ENCODE measurements at regions not wholly inside any gene's neighbourhood (a gene's known extent, or its start where the extent isn't known, plus 50 kb on each side); places are given as distances from the start of the nearest gene placed in this dataset.

DNA sequence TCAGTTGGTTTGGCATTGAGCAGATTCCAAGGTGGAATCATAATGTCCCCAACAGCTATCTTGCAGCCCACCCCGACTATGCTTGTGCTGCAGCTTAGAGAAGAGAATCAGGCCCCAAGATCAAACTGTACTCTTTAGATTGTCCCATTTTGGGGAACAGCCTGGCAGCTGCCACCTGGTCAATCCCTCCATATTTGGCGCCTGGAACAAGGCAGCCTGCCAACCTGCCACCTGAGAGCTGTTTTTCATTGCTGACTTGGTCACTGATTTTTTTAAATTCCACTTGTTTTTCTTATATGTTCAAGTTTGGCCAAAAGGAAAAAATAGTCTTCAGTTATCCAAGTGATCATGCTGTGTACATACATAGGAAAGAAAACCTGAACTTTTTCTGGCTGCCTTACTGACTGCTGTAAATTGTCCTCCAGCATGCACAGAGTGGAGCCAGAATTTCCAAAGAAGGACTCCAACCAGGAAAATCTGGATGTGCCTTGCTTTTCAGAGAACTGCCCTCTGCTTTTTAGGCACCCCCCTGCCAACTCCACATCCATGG lies 504.2 kb downstream of the ENC1 start:
- TF ChIP-seq EZH2 (IDR thresholded peaks at IDR 0.05; ENCODE audit: borderline replicate concordance, low read depth, low read length, severe bottlenecking), result no peak
- TF ChIP-seq, protein P1, sequence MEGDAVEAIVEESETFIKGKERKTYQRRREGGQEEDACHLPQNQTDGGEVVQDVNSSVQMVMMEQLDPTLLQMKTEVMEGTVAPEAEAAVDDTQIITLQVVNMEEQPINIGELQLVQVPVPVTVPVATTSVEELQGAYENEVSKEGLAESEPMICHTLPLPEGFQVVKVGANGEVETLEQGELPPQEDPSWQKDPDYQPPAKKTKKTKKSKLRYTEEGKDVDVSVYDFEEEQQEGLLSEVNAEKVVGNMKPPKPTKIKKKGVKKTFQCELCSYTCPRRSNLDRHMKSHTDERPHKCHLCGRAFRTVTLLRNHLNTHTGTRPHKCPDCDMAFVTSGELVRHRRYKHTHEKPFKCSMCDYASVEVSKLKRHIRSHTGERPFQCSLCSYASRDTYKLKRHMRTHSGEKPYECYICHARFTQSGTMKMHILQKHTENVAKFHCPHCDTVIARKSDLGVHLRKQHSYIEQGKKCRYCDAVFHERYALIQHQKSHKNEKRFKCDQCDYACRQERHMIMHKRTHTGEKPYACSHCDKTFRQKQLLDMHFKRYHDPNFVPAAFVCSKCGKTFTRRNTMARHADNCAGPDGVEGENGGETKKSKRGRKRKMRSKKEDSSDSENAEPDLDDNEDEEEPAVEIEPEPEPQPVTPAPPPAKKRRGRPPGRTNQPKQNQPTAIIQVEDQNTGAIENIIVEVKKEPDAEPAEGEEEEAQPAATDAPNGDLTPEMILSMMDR (IDR thresholded peaks at IDR 0.05; ENCODE audit: borderline replicate concordance, extremely low read depth, low read length, poor library complexity, severe bottlenecking), result no peak
